DOHH2 (cell line): ENCODE measurements at regions not wholly inside any gene's neighbourhood (a gene's known extent, or its start where the extent isn't known, plus 50 kb on each side); places are given as distances from the start of the nearest gene placed in this dataset.

Experiments used
- EZH2phosphoT487 ChIP-seq: fragments of 200-600 bp; sonication (generic); IDR thresholded peaks from 2 replicates; pipeline ENCODE4 v1.6.1; 2017; ENCODE audit warnings: borderline replicate concordance, mild to moderate bottlenecking, antibody characterized with exemption, low read length, moderate library complexity, mixed read lengths
- TF ChIP-seq, protein P1 (sequence below): fragments of 200-600 bp; sonication (generic); IDR thresholded peaks from one replicate; pipeline ENCODE4 v1.5.1; 2014; ENCODE audit warnings: antibody characterized with exemption, mild to moderate bottlenecking, low read depth, low read length; ENCODE audit not compliant: poor library complexity, severe bottlenecking

DNA sequence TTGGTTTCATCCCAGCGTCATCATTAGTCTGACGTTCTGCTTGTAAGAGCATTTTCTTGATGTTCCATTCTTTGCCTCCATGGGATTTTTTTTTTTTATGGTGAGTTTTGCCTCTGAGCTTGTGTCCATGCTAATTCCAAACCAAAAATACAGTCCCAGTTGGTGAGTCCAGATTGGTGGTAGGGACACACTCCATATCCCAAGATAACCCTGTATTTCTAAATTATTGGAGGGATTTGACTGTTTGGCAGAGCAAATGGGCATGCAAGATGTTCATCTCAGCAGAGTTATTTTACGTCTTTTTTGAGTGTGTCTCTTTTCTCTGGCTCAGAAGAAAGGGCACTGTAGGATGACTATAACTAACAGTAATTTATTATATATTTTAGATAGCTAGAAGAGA lies 526.8 kb upstream of the CFAP20DC start:
- TF ChIP-seq, protein P1, sequence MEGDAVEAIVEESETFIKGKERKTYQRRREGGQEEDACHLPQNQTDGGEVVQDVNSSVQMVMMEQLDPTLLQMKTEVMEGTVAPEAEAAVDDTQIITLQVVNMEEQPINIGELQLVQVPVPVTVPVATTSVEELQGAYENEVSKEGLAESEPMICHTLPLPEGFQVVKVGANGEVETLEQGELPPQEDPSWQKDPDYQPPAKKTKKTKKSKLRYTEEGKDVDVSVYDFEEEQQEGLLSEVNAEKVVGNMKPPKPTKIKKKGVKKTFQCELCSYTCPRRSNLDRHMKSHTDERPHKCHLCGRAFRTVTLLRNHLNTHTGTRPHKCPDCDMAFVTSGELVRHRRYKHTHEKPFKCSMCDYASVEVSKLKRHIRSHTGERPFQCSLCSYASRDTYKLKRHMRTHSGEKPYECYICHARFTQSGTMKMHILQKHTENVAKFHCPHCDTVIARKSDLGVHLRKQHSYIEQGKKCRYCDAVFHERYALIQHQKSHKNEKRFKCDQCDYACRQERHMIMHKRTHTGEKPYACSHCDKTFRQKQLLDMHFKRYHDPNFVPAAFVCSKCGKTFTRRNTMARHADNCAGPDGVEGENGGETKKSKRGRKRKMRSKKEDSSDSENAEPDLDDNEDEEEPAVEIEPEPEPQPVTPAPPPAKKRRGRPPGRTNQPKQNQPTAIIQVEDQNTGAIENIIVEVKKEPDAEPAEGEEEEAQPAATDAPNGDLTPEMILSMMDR: no peak
- TF ChIP-seq EZH2phosphoT487: no peak
